CD14-positive monocyte (primary cell): ENCODE measurements at regions not wholly inside any gene's neighbourhood (a gene's known extent, or its start where the extent isn't known, plus 50 kb on each side); places are given as distances from the start of the nearest gene placed in this dataset.

ENCODE experiments used
- DNase-seq, 3 donors: peaks; one replicate each; pipeline ENCODE4 v3.0.0-alpha.2; 2011 to 2022
- H2AFZ ChIP-seq: 2 replicates; pipeline ENCODE4 v1.6.0; 2012; ENCODE audit warnings: mild to moderate bottlenecking, low read depth, low read length, inconsistent platforms; ENCODE audit not compliant: insufficient read depth, poor library complexity, severe bottlenecking
- H3K27ac ChIP-seq, 2 donors: 1 replicate in 1 of 2; 2 replicates in 1 of 2; pipeline ENCODE4 v1.5.1; 2012 to 2013; ENCODE audit warnings: low read length in 2 of 2, control low read depth in 1 of 2, inconsistent platforms in 1 of 2, low read depth in 1 of 2, mild to moderate bottlenecking in 1 of 2
- H3K27me3 ChIP-seq, 2 donors: one replicate each; pipeline versions ENCODE4 v1.6.0 to v1.6.1; 2011 to 2013; ENCODE audit warnings: low read length in 2 of 2; ENCODE audit not compliant: control insufficient read depth in 2 of 2, insufficient read depth in 2 of 2
- H3K36me3 ChIP-seq, 2 donors: replicated peaks in 1 of 2; 1 replicate in 1 of 2; 2 replicates in 1 of 2; pipeline versions ENCODE4 v1.5.1 to v1.6.1; 2012 to 2013; ENCODE audit warnings: low read length in 2 of 2, control low read depth in 1 of 2, inconsistent platforms in 1 of 2, mild to moderate bottlenecking in 1 of 2; ENCODE audit not compliant: insufficient read depth in 2 of 2, control insufficient read depth in 1 of 2
- H3K4me1 ChIP-seq, 2 donors: 1 replicate in 1 of 2; 2 replicates in 1 of 2; pipeline versions ENCODE4 v1.5.1 to v1.6.1; 2012 to 2013; ENCODE audit warnings: low read length in 2 of 2, control low read depth in 1 of 2, inconsistent platforms in 1 of 2, mild to moderate bottlenecking in 1 of 2, moderate library complexity in 1 of 2; ENCODE audit not compliant: insufficient read depth in 2 of 2, control insufficient read depth in 1 of 2
- H3K4me2 ChIP-seq: replicated peaks from 2 replicates; pipeline ENCODE3; 2012; ENCODE audit warnings: low read length, moderate library complexity, mild to moderate bottlenecking; ENCODE audit not compliant: poor library complexity, severe bottlenecking; ENCODE audit errors: extremely low read depth
- H3K4me3 ChIP-seq, 3 experiments: fragments of 200-600 bp in 1 of 3; sonication (generic) in 1 of 3; replicated peaks in 1 of 3; 1 replicate in 2 of 3; 2 replicates in 1 of 3; pipeline ENCODE4 v1.5.1; 2011 to 2013; ENCODE audit warnings: low read length in 3 of 3, mild to moderate bottlenecking in 3 of 3, control low read depth in 2 of 3, low read depth in 2 of 3, inconsistent platforms in 1 of 3, moderate library complexity in 1 of 3
- H3K79me2 ChIP-seq: 2 replicates; pipeline ENCODE4 v1.6.0; 2012; ENCODE audit warnings: mild to moderate bottlenecking, control low read depth, inconsistent platforms, low read length, moderate library complexity; ENCODE audit not compliant: insufficient read depth
- H3K9ac ChIP-seq: 2 replicates; pipeline ENCODE4 v1.6.0; 2017; ENCODE audit warnings: low read length, mild to moderate bottlenecking; ENCODE audit not compliant: insufficient read depth, poor library complexity, severe bottlenecking
- H3K9me3 ChIP-seq, 2 donors: replicated peaks in 1 of 2; 1 replicate in 1 of 2; 2 replicates in 1 of 2; pipeline versions ENCODE4 v1.5.1 to v1.6.1; 2012 to 2013; ENCODE audit warnings: low read length in 2 of 2, control low read depth in 1 of 2; ENCODE audit not compliant: control insufficient read depth in 1 of 2, insufficient read depth in 1 of 2
- H4K20me1 ChIP-seq: 2 replicates; pipeline ENCODE4 v1.6.0; 2012; ENCODE audit warnings: mild to moderate bottlenecking, low read length, control low read depth, moderate library complexity; ENCODE audit not compliant: insufficient read depth
- H3K27ac Mint-ChIP-seq, 7 donors: one replicate each; pipeline ENCODE4 v1.8.0; 2020; ENCODE audit warnings: mild to moderate bottlenecking in 7 of 7, mixed read lengths in 7 of 7, moderate library complexity in 6 of 7, inconsistent platforms in 2 of 7
- H3K27me3 Mint-ChIP-seq, 3 donors: one replicate each; pipeline ENCODE4 v1.8.0; 2021 to 2022; ENCODE audit warnings: low read depth in 3 of 3, mild to moderate bottlenecking in 3 of 3, mixed read lengths in 3 of 3, moderate library complexity in 3 of 3, inconsistent platforms in 1 of 3
- H3K36me3 Mint-ChIP-seq, 2 donors: one replicate each; pipeline ENCODE4 v1.8.0; 2020; ENCODE audit warnings: mixed read lengths in 2 of 2, inconsistent platforms in 1 of 2, mild to moderate bottlenecking in 1 of 2
- H3K4me1 Mint-ChIP-seq: one replicate; pipeline ENCODE4 v1.8.0; 2020; ENCODE audit warnings: mild to moderate bottlenecking, mixed read lengths
- H3K4me3 Mint-ChIP-seq, 2 donors: one replicate each; pipeline ENCODE4 v1.8.0; 2020; ENCODE audit warnings: mild to moderate bottlenecking in 2 of 2, mixed read lengths in 2 of 2, moderate library complexity in 1 of 2
- H3K9me3 Mint-ChIP-seq, 7 donors: one replicate each; pipeline ENCODE4 v1.8.0; 2020 to 2022; ENCODE audit warnings: mixed read lengths in 7 of 7, mild to moderate bottlenecking in 6 of 7, moderate library complexity in 6 of 7, inconsistent platforms in 2 of 7
- CTCF ChIP-seq: fragments of 200-600 bp; IDR thresholded peaks from one replicate; pipeline ENCODE4 v1.8.0; 2022; ENCODE audit warnings: antibody characterized with exemption, mild to moderate bottlenecking
- WGBS: methylation state at CpG from one replicate; pipeline ENCODE4 v1.1.5; 2013; ENCODE audit warnings: missing lambda C conversion rate; ENCODE audit not compliant: insufficient coverage; 5-methylcytosine and 5-hydroxymethylcytosine counted together
- intact Hi-C, 2 donors: fragments of 100-400 bp; cut with micrococcal nuclease; formaldehyde crosslinking; loops; one replicate each; pipeline versions ENCODE4 v1.15.0 to v1.15.1; 2023

GRCh38 chr13:84399320-84400085 is 517.2 kb upstream of the SLITRK1 start:
- Mint-ChIP-seq H3K27me3 (no peaks in the 10 kb centered on the region), H3K36me3 (no peaks in the 10 kb centered on the region), H3K27ac (no peak overlapping the region), H3K4me3 (no peak overlapping the region), H3K9me3 (peaks cover 2 to 18% (median 9%) of the 10 kb centered on the region in 7 donors), H3K4me1 (no peaks in the 10 kb centered on the region)
- Histone ChIP-seq H2AFZ (no peak overlapping the region), H3K4me1 (no peaks in the 10 kb centered on the region), H3K9ac (no peak overlapping the region), H3K27me3 (no peaks in the 10 kb centered on the region), H3K4me3 (no peak overlapping the region), H3K79me2 (no peaks in the 10 kb centered on the region), H4K20me1 (no peaks in the 10 kb centered on the region), H3K9me3 (peaks cover 3 to 19% of the 10 kb centered on the region in 2 donors), H3K4me2 (no peak overlapping the region), H3K36me3 (no peaks in the 10 kb centered on the region), H3K27ac (no peak overlapping the region)
- 100% methylated on average over 3 of the region's 7 CpGs for WGBS
- no peak for TF ChIP-seq CTCF
- no peak for DNase-seq
- intact Hi-C loops = no loop called here

GRCh38 chr13:84393981-84394625 is 511.8 kb upstream of the SLITRK1 start:
- H3K36me3 ChIP-seq = no peaks in the 10 kb centered on the region
- H3K36me3 Mint-ChIP-seq = no peaks in the 10 kb centered on the region

More at GRCh38 chr13:84393981-84394625, 511.8 kb upstream of the SLITRK1 start:
- intact Hi-C loops = no loop called here
- no peaks in the 10 kb centered on the region for H3K79me2 ChIP-seq
- no peak overlapping the region for H3K4me2 ChIP-seq
- no peak overlapping the region for H3K27ac ChIP-seq
- Mint-ChIP-seq H3K4me1 (no peaks in the 10 kb centered on the region), H3K9me3 (peaks cover 11 to 39% (median 15%) of the 10 kb centered on the region in 7 donors), H3K4me3 (no peak overlapping the region), H3K27ac (no peak overlapping the region), H3K27me3 (peaks cover 0 to 2% (median 1%) of the 10 kb centered on the region in 3 donors)
- H2AFZ ChIP-seq = no peak overlapping the region
- H3K4me1 ChIP-seq = no peaks in the 10 kb centered on the region
- no peak for DNase-seq
- no peak overlapping the region for H3K4me3 ChIP-seq
- H3K9me3 ChIP-seq = peaks cover 18 to 27% of the 10 kb centered on the region in 2 donors
- no peaks in the 10 kb centered on the region for H3K27me3 ChIP-seq
- WGBS = 93% methylated on average over 3 of the region's 4 CpGs
- H4K20me1 ChIP-seq = no peaks in the 10 kb centered on the region
- H3K9ac ChIP-seq = no peak overlapping the region
- TF ChIP-seq CTCF = no peak
